NT2/D1 (cell line): ENCODE measurements at regions not wholly inside any gene's neighbourhood (a gene's known extent, or its start where the extent isn't known, plus 50 kb on each side); places are given as distances from the start of the nearest gene placed in this dataset.
"Not testable (repeated sequence)": the region's sequence is repeated elsewhere in the genome, so short reads cannot be mapped to it uniquely, and the experiment has no call there.

Experiments
- DNase-seq: peaks from one replicate; pipeline ENCODE4 v3.0.0-alpha.2; 2011; ENCODE audit warnings: low read depth, low spot score
- H3K27me3 ChIP-seq: 2 replicates; pipeline ENCODE4 v1.6.0; 2011; ENCODE audit warnings: mild to moderate bottlenecking; ENCODE audit not compliant: insufficient read length, insufficient read depth
- H3K36me3 ChIP-seq: 2 replicates; pipeline ENCODE4 v1.6.1; 2011; ENCODE audit warnings: mild to moderate bottlenecking, low read length, mixed read lengths; ENCODE audit not compliant: insufficient read depth, insufficient read length
- H3K4me1 ChIP-seq: 2 replicates; pipeline ENCODE4 v1.5.1; 2011; ENCODE audit not compliant: insufficient read depth, insufficient read length
- H3K4me3 ChIP-seq: 2 replicates; pipeline ENCODE4 v1.5.1; 2011; ENCODE audit warnings: low read depth; ENCODE audit not compliant: insufficient read length
- H3K9ac ChIP-seq: 2 replicates; pipeline ENCODE4 v1.6.0; 2011; ENCODE audit warnings: low read depth; ENCODE audit not compliant: insufficient read length
- H3K9me3 ChIP-seq: 2 replicates; pipeline ENCODE4 v1.5.1; 2011; ENCODE audit warnings: mild to moderate bottlenecking, low read length; ENCODE audit not compliant: insufficient read depth

DNA sequence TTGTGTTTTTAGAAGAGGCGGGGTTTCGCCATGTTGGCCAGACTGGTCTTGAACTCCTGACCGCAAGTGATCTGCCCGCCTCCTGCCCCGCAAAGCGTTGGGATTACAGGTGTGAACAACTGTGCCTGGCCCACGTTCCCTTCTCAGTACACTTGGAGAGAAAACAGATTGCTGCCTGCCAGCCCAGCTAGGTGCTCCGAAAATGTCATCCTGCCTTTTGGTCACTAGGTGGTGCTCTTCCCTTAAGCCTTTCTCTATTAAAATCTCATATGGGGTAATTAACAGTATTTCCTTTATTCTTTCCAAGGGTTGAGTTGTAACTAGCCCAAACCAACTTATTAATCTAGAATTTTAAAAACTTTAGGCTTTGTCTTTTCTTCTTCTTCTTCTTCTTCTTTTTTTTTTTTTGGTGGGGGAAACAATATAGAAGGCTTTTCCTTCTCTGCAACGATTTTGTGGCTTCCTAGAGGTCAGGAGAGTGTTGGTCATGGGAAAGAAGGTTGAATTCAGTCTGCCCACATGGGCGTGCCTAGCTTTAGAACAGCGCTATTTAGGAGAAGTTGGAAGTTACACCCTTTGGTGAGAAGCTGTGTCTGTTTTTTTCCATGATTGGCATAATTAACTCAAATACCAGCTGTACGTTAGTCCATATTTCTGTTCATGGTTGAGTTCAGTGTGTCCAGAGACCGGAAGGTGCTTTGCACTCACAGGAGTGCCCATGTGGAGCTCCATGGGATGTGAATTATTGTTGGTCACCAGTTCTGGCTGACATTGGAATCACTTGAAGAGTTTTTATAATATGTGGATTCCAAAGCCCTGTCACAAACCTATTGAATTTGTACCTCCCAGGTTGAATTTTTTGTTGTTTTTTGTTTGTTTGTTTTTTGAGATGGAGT lies 110.1 kb downstream of the LAT start:
- not testable (repeated sequence) for DNase-seq, H3K36me3 ChIP-seq, H3K4me1 ChIP-seq, H3K4me3 ChIP-seq, H3K9me3 ChIP-seq, H3K27me3 ChIP-seq, H3K9ac ChIP-seq

- H3K4me1 ChIP-seq, H3K27me3 ChIP-seq, H3K36me3 ChIP-seq, H3K9me3 ChIP-seq, H3K9ac ChIP-seq, DNase-seq, H3K4me3 ChIP-seq: not testable (repeated sequence)
Observed at GRCh38 chr16:29094325-29094724, 109.5 kb downstream of the LAT start.

- H3K4me1 ChIP-seq, H3K9ac ChIP-seq, H3K4me3 ChIP-seq, DNase-seq, H3K9me3 ChIP-seq, H3K27me3 ChIP-seq, H3K36me3 ChIP-seq: not testable (repeated sequence)
Observed at GRCh38 chr16:29089679-29090078, 104.8 kb downstream of the LAT start.

DNA sequence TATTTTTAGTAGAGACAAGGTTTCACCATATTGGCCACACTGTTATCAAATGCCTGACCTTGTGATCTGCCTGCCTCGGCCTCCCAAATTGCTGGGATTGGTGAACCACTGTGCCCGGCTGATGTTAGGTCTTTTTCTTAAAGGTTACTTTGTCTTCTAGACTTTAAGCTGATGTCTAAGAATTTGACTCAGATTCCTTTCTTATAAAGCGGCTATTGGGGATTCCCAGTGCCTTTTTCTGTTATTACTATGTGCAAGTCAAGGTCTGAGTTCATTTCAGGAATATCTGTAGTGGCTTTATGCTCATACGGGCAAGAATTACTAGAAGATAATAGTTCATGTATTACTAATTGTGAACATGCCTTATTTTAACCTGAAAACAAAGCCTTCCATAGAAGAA lies 102.8 kb downstream of the LAT start:
- not testable (repeated sequence) for DNase-seq

DNA sequence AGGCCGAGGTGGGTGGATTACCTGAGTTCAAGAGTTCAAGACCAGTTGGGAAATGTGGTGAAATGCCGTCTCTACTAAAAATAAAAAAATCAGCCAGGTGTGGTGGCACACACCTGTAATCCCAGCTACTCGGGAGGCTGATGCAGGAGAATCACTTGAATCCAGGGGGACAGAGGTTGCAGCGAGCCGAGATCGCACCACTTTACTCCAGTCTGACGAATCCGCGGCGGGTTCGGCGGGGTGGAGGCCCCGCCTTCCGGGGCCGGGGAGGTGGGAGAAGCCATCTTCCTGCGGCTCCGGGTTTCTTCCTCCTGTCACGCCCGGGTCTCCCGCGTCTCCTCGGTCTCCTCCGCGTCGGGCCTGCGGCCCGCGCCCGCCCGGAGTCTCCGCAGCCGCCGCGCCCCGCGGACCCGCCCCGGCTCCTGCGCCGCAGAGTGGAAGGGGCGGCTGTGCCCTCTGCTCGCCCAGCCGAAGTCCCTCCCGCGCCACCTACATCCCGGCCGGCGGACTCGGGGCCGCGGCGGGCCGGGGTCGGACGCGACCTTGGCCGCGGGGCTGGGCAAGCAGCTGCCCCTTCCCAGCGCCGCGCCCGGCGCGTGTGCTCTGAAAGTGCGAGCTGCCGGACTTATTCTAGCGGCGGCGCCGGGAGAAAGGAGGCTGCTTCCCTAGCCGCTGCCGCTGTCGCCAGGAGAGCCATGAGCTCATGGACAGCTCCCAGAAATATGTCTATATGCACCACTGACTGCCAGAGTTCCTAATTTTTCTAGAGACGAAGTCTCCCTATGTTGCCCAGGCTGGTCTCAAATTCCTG lies 97.2 kb downstream of the LAT start:
- H3K9me3 ChIP-seq, H3K36me3 ChIP-seq, H3K9ac ChIP-seq, DNase-seq, H3K27me3 ChIP-seq, H3K4me1 ChIP-seq, H3K4me3 ChIP-seq: not testable (repeated sequence)

More for the DNA sequence above, 102.8 kb downstream of the LAT start:
- H3K4me3 ChIP-seq, H3K4me1 ChIP-seq, H3K9me3 ChIP-seq, H3K36me3 ChIP-seq, H3K27me3 ChIP-seq, H3K9ac ChIP-seq: not testable (repeated sequence)

DNA sequence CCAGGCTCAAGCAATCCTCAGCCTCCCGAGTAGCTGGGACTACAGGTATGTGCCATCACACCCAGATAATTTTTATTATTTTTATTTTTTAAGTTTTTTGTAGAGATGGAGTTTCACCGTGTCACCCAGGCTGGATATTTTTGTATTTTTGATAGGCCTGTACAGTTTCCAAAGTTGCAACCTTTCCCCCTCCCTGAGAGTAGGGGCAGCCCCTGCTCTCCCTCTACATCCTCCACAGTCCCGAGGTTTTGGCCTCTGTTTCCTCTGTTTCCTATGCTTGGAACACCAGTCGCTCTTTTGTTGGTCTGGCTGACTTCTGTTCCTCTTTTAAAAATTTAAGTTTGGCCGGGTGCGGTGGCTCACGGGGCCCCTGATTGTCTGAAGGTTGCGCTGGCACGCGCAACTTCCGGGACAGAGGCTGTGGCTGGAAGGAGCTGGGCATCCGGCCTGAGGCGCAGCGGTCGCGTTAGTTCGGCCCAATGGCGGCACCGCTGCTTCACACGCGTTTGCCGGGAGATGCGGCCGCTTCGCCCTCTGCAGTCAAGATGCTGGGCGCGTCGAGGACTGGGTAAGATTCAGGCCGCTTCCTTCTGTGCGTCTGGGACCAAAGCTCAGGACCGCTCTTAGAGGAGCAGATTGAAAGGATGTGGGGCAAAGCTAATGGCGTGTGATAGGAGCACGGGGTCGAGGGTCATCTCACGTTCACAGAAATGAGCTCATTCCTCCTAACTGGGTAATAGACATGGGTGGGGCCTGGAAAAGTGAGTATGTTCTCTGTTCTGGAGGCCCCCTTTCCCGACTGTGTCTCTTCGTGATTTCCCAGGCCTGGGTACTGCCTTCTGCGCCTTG lies 89.9 kb downstream of the LAT start:
- H3K9me3 ChIP-seq, H3K27me3 ChIP-seq, H3K4me1 ChIP-seq, DNase-seq, H3K36me3 ChIP-seq, H3K9ac ChIP-seq: not testable (repeated sequence)
- H3K4me3 ChIP-seq = peak overlapping the region; percentile 11

- not testable (repeated sequence) for H3K9ac ChIP-seq, H3K4me1 ChIP-seq, H3K36me3 ChIP-seq, H3K4me3 ChIP-seq, H3K9me3 ChIP-seq, DNase-seq, H3K27me3 ChIP-seq
Observed at GRCh38 chr16:29062235-29062634, 77.4 kb downstream of the LAT start.

- not testable (repeated sequence) for H3K36me3 ChIP-seq, DNase-seq, H3K9ac ChIP-seq, H3K4me1 ChIP-seq, H3K4me3 ChIP-seq, H3K27me3 ChIP-seq, H3K9me3 ChIP-seq
Observed at GRCh38 chr16:29061467-29061921, 76.6 kb downstream of the LAT start.

GRCh38 chr16:29060022-29060810 lies 75.4 kb downstream of the LAT start:
- not testable (repeated sequence) for H3K9ac ChIP-seq, H3K36me3 ChIP-seq, H3K27me3 ChIP-seq, DNase-seq, H3K4me3 ChIP-seq, H3K9me3 ChIP-seq, H3K4me1 ChIP-seq

- H3K4me1 ChIP-seq, H3K9me3 ChIP-seq, DNase-seq, H3K4me3 ChIP-seq, H3K27me3 ChIP-seq, H3K36me3 ChIP-seq, H3K9ac ChIP-seq: not testable (repeated sequence)
Observed at GRCh38 chr16:29059575-29059974, 74.7 kb downstream of the LAT start.
